Hepatocyte (in vitro differentiated cells): ENCODE measurements at regions not wholly inside any gene's neighbourhood (a gene's known extent, or its start where the extent isn't known, plus 50 kb on each side); places are given as distances from the start of the nearest gene placed in this dataset.

ENCODE experiments used
- DNase-seq: peaks from one replicate; pipeline ENCODE4 v3.0.0-alpha.2; 2016; ENCODE audit warnings: low spot score
- H2AFZ ChIP-seq: fragments of 200-600 bp; sonication (generic); 2 replicates; pipeline ENCODE4 v1.6.0; 2016; ENCODE audit warnings: antibody characterized with exemption, mild to moderate bottlenecking
- H3K27ac ChIP-seq: fragments of 200-600 bp; sonication (generic); 2 replicates; pipeline ENCODE4 v1.5.1; 2016; ENCODE audit warnings: mild to moderate bottlenecking
- H3K27me3 ChIP-seq: fragments of 200-600 bp; sonication (generic); 2 replicates; pipeline ENCODE4 v1.6.1; 2016
- H3K36me3 ChIP-seq: fragments of 200-600 bp; sonication (generic); replicated peaks from 2 replicates; pipeline ENCODE4 v1.5.1; 2016; ENCODE audit warnings: low read depth; ENCODE audit not compliant: insufficient read depth
- H3K4me1 ChIP-seq: fragments of 200-600 bp; sonication (generic); 2 replicates; pipeline ENCODE4 v1.5.1; 2016; ENCODE audit warnings: mild to moderate bottlenecking, moderate library complexity; ENCODE audit not compliant: insufficient read depth
- H3K4me2 ChIP-seq: fragments of 200-600 bp; sonication (generic); 2 replicates; pipeline ENCODE4 v1.6.0; 2016
- H3K4me3 ChIP-seq: fragments of 200-600 bp; sonication (generic); 2 replicates; pipeline ENCODE4 v1.5.1; 2016; ENCODE audit warnings: mild to moderate bottlenecking
- H3K79me2 ChIP-seq: fragments of 200-600 bp; sonication (generic); 2 replicates; pipeline ENCODE4 v1.6.0; 2017; ENCODE audit warnings: mild to moderate bottlenecking
- H3K9me2 ChIP-seq: fragments of 200-600 bp; sonication (generic); replicated peaks from 2 replicates; pipeline ENCODE4 v1.6.0; 2017; ENCODE audit warnings: mild to moderate bottlenecking; ENCODE audit not compliant: insufficient read depth
- H3K9me3 ChIP-seq: fragments of 200-600 bp; sonication (generic); 2 replicates; pipeline ENCODE4 v1.5.1; 2016; ENCODE audit warnings: low read depth, mild to moderate bottlenecking
- H4K20me1 ChIP-seq: fragments of 200-600 bp; sonication (generic); 2 replicates; pipeline ENCODE4 v1.6.0; 2016; ENCODE audit warnings: mild to moderate bottlenecking; ENCODE audit not compliant: insufficient read depth, poor library complexity, severe bottlenecking
- CTCF ChIP-seq: fragments of 200-600 bp; sonication (generic); IDR thresholded peaks from 2 replicates; pipeline ENCODE4 v1.5.1; 2016; ENCODE audit warnings: antibody characterized with exemption, mild to moderate bottlenecking; ENCODE audit not compliant: poor library complexity
- EZH2 ChIP-seq: fragments of 200-600 bp; sonication (generic); IDR thresholded peaks from 2 replicates; pipeline ENCODE4 v1.6.1; 2016; ENCODE audit warnings: antibody characterized with exemption, mild to moderate bottlenecking, borderline replicate concordance
- EZH2phosphoT487 ChIP-seq: fragments of 200-600 bp; sonication (generic); IDR thresholded peaks from one replicate; pipeline ENCODE4 v1.6.1; 2018; ENCODE audit warnings: antibody characterized with exemption, mild to moderate bottlenecking, low read depth, moderate library complexity; ENCODE audit not compliant: unreplicated experiment, severe bottlenecking
- WGBS: methylation state at CpG from one replicate; pipeline ENCODE4 v1.1.6; 2016; ENCODE audit warnings: low lambda C conversion rate; ENCODE audit errors: missing lambda C conversion rate; 5-methylcytosine and 5-hydroxymethylcytosine counted together

- Histone ChIP-seq H3K79me2 (no peaks in the 10 kb centered on the region), H3K36me3 (no peaks in the 10 kb centered on the region), H3K4me3 (no peak overlapping the region), H3K9me2 (no peaks in the 10 kb centered on the region), H3K27ac (no peak overlapping the region), H3K9me3 (no peaks in the 10 kb centered on the region), H3K4me2 (no peak overlapping the region), H2AFZ (no peak overlapping the region), H4K20me1 (no peaks in the 10 kb centered on the region), H3K27me3 (no peaks in the 10 kb centered on the region), H3K4me1 (no peaks in the 10 kb centered on the region)
- WGBS: 95% methylated on average over 3 of the region's 3 CpGs
- DNase-seq: no peak
- no peak for TF ChIP-seq EZH2phosphoT487
- no peak for TF ChIP-seq EZH2
- TF ChIP-seq CTCF: no peak
Observed at GRCh38 chr19:29018542-29018941, 194.4 kb downstream of the UQCRFS1 start.

GRCh38 chr19:29017788-29018187 lies 195.2 kb downstream of the UQCRFS1 start:
- Histone ChIP-seq H3K9me2 (no peaks in the 10 kb centered on the region), H3K36me3 (no peaks in the 10 kb centered on the region), H4K20me1 (no peaks in the 10 kb centered on the region), H3K4me1 (no peaks in the 10 kb centered on the region), H3K4me2 (no peak overlapping the region), H3K27ac (no peak overlapping the region), H3K27me3 (no peaks in the 10 kb centered on the region), H2AFZ (no peak overlapping the region), H3K4me3 (no peak overlapping the region), H3K79me2 (no peaks in the 10 kb centered on the region), H3K9me3 (no peaks in the 10 kb centered on the region)
- TF ChIP-seq EZH2phosphoT487 (no peak), EZH2 (no peak), CTCF (no peak)
- WGBS: 90% methylated on average over 8 of the region's 8 CpGs
- DNase-seq: no peak

- Histone ChIP-seq H3K4me3 (no peak overlapping the region), H3K36me3 (no peaks in the 10 kb centered on the region), H3K79me2 (no peaks in the 10 kb centered on the region), H3K4me1 (no peaks in the 10 kb centered on the region), H3K4me2 (no peak overlapping the region), H3K27me3 (no peaks in the 10 kb centered on the region), H4K20me1 (no peaks in the 10 kb centered on the region), H2AFZ (no peak overlapping the region), H3K9me3 (no peaks in the 10 kb centered on the region), H3K9me2 (no peaks in the 10 kb centered on the region), H3K27ac (no peak overlapping the region)
- TF ChIP-seq EZH2 (no peak), CTCF (no peak), EZH2phosphoT487 (no peak)
- 71% methylated on average over 11 of the region's 11 CpGs for WGBS
- DNase-seq: no peak
Observed at GRCh38 chr19:29016926-29017760, 195.8 kb downstream of the UQCRFS1 start.
